ENCODE measurements at regions not wholly inside any gene's neighbourhood (a gene's known extent, or its start where the extent isn't known, plus 50 kb on each side); places are given as distances from the start of the nearest gene placed in this dataset.

- H3K4me1 ChIP-seq (ENCODE audit: control insufficient read depth, insufficient read depth, low read length): no peaks in the 10 kb centered on the region
- DNase-seq: no peak
- no peaks in the 10 kb centered on the region for H3K27me3 ChIP-seq (ENCODE audit: control insufficient read depth, insufficient read depth, low read length)
- H3K36me3 ChIP-seq (ENCODE audit: control insufficient read depth, insufficient read depth, low read length): no peaks in the 10 kb centered on the region
- no peak overlapping the region for H3K27ac ChIP-seq (ENCODE audit: low read length)
- no peak overlapping the region for H3K4me3 ChIP-seq (ENCODE audit: low read length)
- no CpG with 5 or more reads among the region's 7 CpGs for WGBS (ENCODE audit: insufficient coverage, low lambda C conversion rate)
- no peaks in the 10 kb centered on the region for H3K9me3 ChIP-seq (ENCODE audit: control insufficient read depth, low read depth, low read length)
These were observed 614.5 kb downstream of the HDGFL1 start for GRCh38 chr6:23183846-23184245.

- no peak for DNase-seq
- Histone ChIP-seq H3K4me3 (ENCODE audit: low read length) (no peak overlapping the region), H3K27me3 (ENCODE audit: control insufficient read depth, insufficient read depth, low read length) (no peaks in the 10 kb centered on the region), H3K36me3 (ENCODE audit: control insufficient read depth, insufficient read depth, low read length) (no peaks in the 10 kb centered on the region), H3K4me1 (ENCODE audit: control insufficient read depth, insufficient read depth, low read length) (no peaks in the 10 kb centered on the region), H3K9me3 (ENCODE audit: control insufficient read depth, low read depth, low read length) (no peaks in the 10 kb centered on the region), H3K27ac (ENCODE audit: low read length) (no peak overlapping the region)
- no CpG with 5 or more reads among the region's 3 CpGs for WGBS (ENCODE audit: insufficient coverage, low lambda C conversion rate)
These were observed 615.0 kb downstream of the HDGFL1 start for GRCh38 chr6:23184351-23184750.

- 80% methylated on average over 1 of the region's 3 CpGs for WGBS (ENCODE audit: insufficient coverage, low lambda C conversion rate)
- Histone ChIP-seq H3K4me1 (ENCODE audit: control insufficient read depth, insufficient read depth, low read length) (no peaks in the 10 kb centered on the region), H3K27ac (ENCODE audit: low read length) (no peak overlapping the region), H3K4me3 (ENCODE audit: low read length) (no peak overlapping the region), H3K36me3 (ENCODE audit: control insufficient read depth, insufficient read depth, low read length) (no peaks in the 10 kb centered on the region), H3K27me3 (ENCODE audit: control insufficient read depth, insufficient read depth, low read length) (no peaks in the 10 kb centered on the region), H3K9me3 (ENCODE audit: control insufficient read depth, low read depth, low read length) (no peaks in the 10 kb centered on the region)
- DNase-seq: no peak
These were observed 626.1 kb downstream of the HDGFL1 start for GRCh38 chr6:23195487-23195886.

- Histone ChIP-seq H3K4me3 (ENCODE audit: low read length) (no peak overlapping the region), H3K27ac (ENCODE audit: low read length) (no peak overlapping the region), H3K27me3 (ENCODE audit: control insufficient read depth, insufficient read depth, low read length) (no peaks in the 10 kb centered on the region), H3K4me1 (ENCODE audit: control insufficient read depth, insufficient read depth, low read length) (no peaks in the 10 kb centered on the region), H3K9me3 (ENCODE audit: control insufficient read depth, low read depth, low read length) (no peaks in the 10 kb centered on the region), H3K36me3 (ENCODE audit: control insufficient read depth, insufficient read depth, low read length) (no peaks in the 10 kb centered on the region)
- no peak for DNase-seq
- WGBS (ENCODE audit: insufficient coverage, low lambda C conversion rate): 95% methylated on average over 3 of the region's 4 CpGs
These were observed 630.2 kb downstream of the HDGFL1 start for GRCh38 chr6:23199541-23199940.

GRCh38 chr6:23200946-23201345, 631.6 kb downstream of the HDGFL1 start:
- DNase-seq: no peak
- no peak overlapping the region for H3K27ac ChIP-seq (ENCODE audit: low read length)
- no peaks in the 10 kb centered on the region for H3K9me3 ChIP-seq (ENCODE audit: control insufficient read depth, low read depth, low read length)
- no peaks in the 10 kb centered on the region for H3K4me1 ChIP-seq (ENCODE audit: control insufficient read depth, insufficient read depth, low read length)
- no peaks in the 10 kb centered on the region for H3K36me3 ChIP-seq (ENCODE audit: control insufficient read depth, insufficient read depth, low read length)
- no peaks in the 10 kb centered on the region for H3K27me3 ChIP-seq (ENCODE audit: control insufficient read depth, insufficient read depth, low read length)
- H3K4me3 ChIP-seq (ENCODE audit: low read length): no peak overlapping the region
- WGBS (ENCODE audit: insufficient coverage, low lambda C conversion rate): no CpG with 5 or more reads among the region's 3 CpGs

- no peak overlapping the region for H3K27ac ChIP-seq (ENCODE audit: low read length)
- WGBS (ENCODE audit: insufficient coverage, low lambda C conversion rate): 100% methylated on average over 1 of the region's 5 CpGs
- H3K4me3 ChIP-seq (ENCODE audit: low read length): no peak overlapping the region
- H3K9me3 ChIP-seq (ENCODE audit: control insufficient read depth, low read depth, low read length): no peaks in the 10 kb centered on the region
- H3K27me3 ChIP-seq (ENCODE audit: control insufficient read depth, insufficient read depth, low read length): no peaks in the 10 kb centered on the region
- H3K36me3 ChIP-seq (ENCODE audit: control insufficient read depth, insufficient read depth, low read length): no peaks in the 10 kb centered on the region
- DNase-seq: no peak
- no peaks in the 10 kb centered on the region for H3K4me1 ChIP-seq (ENCODE audit: control insufficient read depth, insufficient read depth, low read length)
These were observed 632.8 kb downstream of the HDGFL1 start for GRCh38 chr6:23202207-23202606.

- no CpG with 5 or more reads among the region's 2 CpGs for WGBS (ENCODE audit: insufficient coverage, low lambda C conversion rate)
- H3K4me3 ChIP-seq (ENCODE audit: low read length): no peak overlapping the region
These were observed 643.0 kb downstream of the HDGFL1 start for GRCh38 chr6:23212398-23212797.

GRCh38 chr6:23213193-23213592, 643.8 kb downstream of the HDGFL1 start:
- DNase-seq: no peak
- Histone ChIP-seq H3K27me3 (ENCODE audit: control insufficient read depth, insufficient read depth, low read length) (no peaks in the 10 kb centered on the region), H3K36me3 (ENCODE audit: control insufficient read depth, insufficient read depth, low read length) (no peaks in the 10 kb centered on the region), H3K9me3 (ENCODE audit: control insufficient read depth, low read depth, low read length) (no peaks in the 10 kb centered on the region), H3K27ac (ENCODE audit: low read length) (no peak overlapping the region), H3K4me1 (ENCODE audit: control insufficient read depth, insufficient read depth, low read length) (no peaks in the 10 kb centered on the region), H3K4me3 (ENCODE audit: low read length) (no peak overlapping the region)
- WGBS (ENCODE audit: insufficient coverage, low lambda C conversion rate): no CpG with 5 or more reads among the region's 1 CpG

More at GRCh38 chr6:23212398-23212797, 643.0 kb downstream of the HDGFL1 start:
- Histone ChIP-seq H3K27me3 (ENCODE audit: control insufficient read depth, insufficient read depth, low read length) (no peaks in the 10 kb centered on the region), H3K36me3 (ENCODE audit: control insufficient read depth, insufficient read depth, low read length) (no peaks in the 10 kb centered on the region), H3K9me3 (ENCODE audit: control insufficient read depth, low read depth, low read length) (no peaks in the 10 kb centered on the region), H3K27ac (ENCODE audit: low read length) (no peak overlapping the region), H3K4me1 (ENCODE audit: control insufficient read depth, insufficient read depth, low read length) (no peaks in the 10 kb centered on the region)
- DNase-seq: no peak

- H3K36me3 ChIP-seq (ENCODE audit: control insufficient read depth, insufficient read depth, low read length): no peaks in the 10 kb centered on the region
- no peak for DNase-seq
These were observed 644.3 kb downstream of the HDGFL1 start for GRCh38 chr6:23213651-23214050.

GRCh38 chr6:23218751-23219150, 649.4 kb downstream of the HDGFL1 start:
- DNase-seq: no peak
- WGBS (ENCODE audit: insufficient coverage, low lambda C conversion rate): 0% methylated on average over 1 of the region's 1 CpG

More at GRCh38 chr6:23213651-23214050, 644.3 kb downstream of the HDGFL1 start:
- Histone ChIP-seq H3K27me3 (ENCODE audit: control insufficient read depth, insufficient read depth, low read length) (no peaks in the 10 kb centered on the region), H3K4me3 (ENCODE audit: low read length) (no peak overlapping the region), H3K9me3 (ENCODE audit: control insufficient read depth, low read depth, low read length) (no peaks in the 10 kb centered on the region), H3K4me1 (ENCODE audit: control insufficient read depth, insufficient read depth, low read length) (no peaks in the 10 kb centered on the region), H3K27ac (ENCODE audit: low read length) (no peak overlapping the region)

GRCh38 chr6:23222724-23223123, 653.4 kb downstream of the HDGFL1 start:
- no peaks in the 10 kb centered on the region for H3K36me3 ChIP-seq (ENCODE audit: control insufficient read depth, insufficient read depth, low read length)
- no peaks in the 10 kb centered on the region for H3K9me3 ChIP-seq (ENCODE audit: control insufficient read depth, low read depth, low read length)
- no peaks in the 10 kb centered on the region for H3K27me3 ChIP-seq (ENCODE audit: control insufficient read depth, insufficient read depth, low read length)
- H3K27ac ChIP-seq (ENCODE audit: low read length): no peak overlapping the region
- no peaks in the 10 kb centered on the region for H3K4me1 ChIP-seq (ENCODE audit: control insufficient read depth, insufficient read depth, low read length)
- no peak overlapping the region for H3K4me3 ChIP-seq (ENCODE audit: low read length)
- 40% methylated on average over 1 of the region's 1 CpG for WGBS (ENCODE audit: insufficient coverage, low lambda C conversion rate)
- no peak for DNase-seq

More at GRCh38 chr6:23218751-23219150, 649.4 kb downstream of the HDGFL1 start:
- H3K4me3 ChIP-seq (ENCODE audit: low read length): no peak overlapping the region
- no peak overlapping the region for H3K27ac ChIP-seq (ENCODE audit: low read length)
- H3K27me3 ChIP-seq (ENCODE audit: control insufficient read depth, insufficient read depth, low read length): no peaks in the 10 kb centered on the region
- H3K9me3 ChIP-seq (ENCODE audit: control insufficient read depth, low read depth, low read length): no peaks in the 10 kb centered on the region
- H3K4me1 ChIP-seq (ENCODE audit: control insufficient read depth, insufficient read depth, low read length): no peaks in the 10 kb centered on the region
- no peaks in the 10 kb centered on the region for H3K36me3 ChIP-seq (ENCODE audit: control insufficient read depth, insufficient read depth, low read length)

All from large intestine (tissue), 3 donors.